ENCODE measurements at regions not wholly inside any gene's neighbourhood (a gene's known extent, or its start where the extent isn't known, plus 50 kb on each side); places are given as distances from the start of the nearest gene placed in this dataset.

GRCh38 chr1:69475021-69475420, 92.7 kb upstream of the LRRC7 start:
- TF ChIP-seq, protein P1, sequence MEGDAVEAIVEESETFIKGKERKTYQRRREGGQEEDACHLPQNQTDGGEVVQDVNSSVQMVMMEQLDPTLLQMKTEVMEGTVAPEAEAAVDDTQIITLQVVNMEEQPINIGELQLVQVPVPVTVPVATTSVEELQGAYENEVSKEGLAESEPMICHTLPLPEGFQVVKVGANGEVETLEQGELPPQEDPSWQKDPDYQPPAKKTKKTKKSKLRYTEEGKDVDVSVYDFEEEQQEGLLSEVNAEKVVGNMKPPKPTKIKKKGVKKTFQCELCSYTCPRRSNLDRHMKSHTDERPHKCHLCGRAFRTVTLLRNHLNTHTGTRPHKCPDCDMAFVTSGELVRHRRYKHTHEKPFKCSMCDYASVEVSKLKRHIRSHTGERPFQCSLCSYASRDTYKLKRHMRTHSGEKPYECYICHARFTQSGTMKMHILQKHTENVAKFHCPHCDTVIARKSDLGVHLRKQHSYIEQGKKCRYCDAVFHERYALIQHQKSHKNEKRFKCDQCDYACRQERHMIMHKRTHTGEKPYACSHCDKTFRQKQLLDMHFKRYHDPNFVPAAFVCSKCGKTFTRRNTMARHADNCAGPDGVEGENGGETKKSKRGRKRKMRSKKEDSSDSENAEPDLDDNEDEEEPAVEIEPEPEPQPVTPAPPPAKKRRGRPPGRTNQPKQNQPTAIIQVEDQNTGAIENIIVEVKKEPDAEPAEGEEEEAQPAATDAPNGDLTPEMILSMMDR (IDR thresholded peaks at IDR 0.05; ENCODE audit: unreplicated experiment in 3 of 3), result no peak
- peaks cover 4% of the 10 kb centered on the region for H3K4me1 Mint-ChIP-seq
- H3K4me3 Mint-ChIP-seq, result no peak overlapping the region
- H3K27me3 Mint-ChIP-seq (ENCODE audit: low read depth), result no peaks in the 10 kb centered on the region
- H3K36me3 Mint-ChIP-seq (ENCODE audit: low read depth), result no peaks in the 10 kb centered on the region
- H3K27ac Mint-ChIP-seq, result no peak overlapping the region
- no peaks in the 10 kb centered on the region for H3K9me3 Mint-ChIP-seq

- H3K4me1 Mint-ChIP-seq, result no peaks in the 10 kb centered on the region
- no peak overlapping the region for H3K4me3 Mint-ChIP-seq
- H3K36me3 Mint-ChIP-seq (ENCODE audit: low read depth), result no peaks in the 10 kb centered on the region
- H3K27me3 Mint-ChIP-seq (ENCODE audit: low read depth), result no peaks in the 10 kb centered on the region
- no peaks in the 10 kb centered on the region for H3K9me3 Mint-ChIP-seq
- TF ChIP-seq, protein P1 (IDR thresholded peaks at IDR 0.05; ENCODE audit: unreplicated experiment in 3 of 3), result no peak
- no peak overlapping the region for H3K27ac Mint-ChIP-seq
Observed at GRCh38 chr1:69479734-69480133, 88.0 kb upstream of the LRRC7 start.

DNA sequence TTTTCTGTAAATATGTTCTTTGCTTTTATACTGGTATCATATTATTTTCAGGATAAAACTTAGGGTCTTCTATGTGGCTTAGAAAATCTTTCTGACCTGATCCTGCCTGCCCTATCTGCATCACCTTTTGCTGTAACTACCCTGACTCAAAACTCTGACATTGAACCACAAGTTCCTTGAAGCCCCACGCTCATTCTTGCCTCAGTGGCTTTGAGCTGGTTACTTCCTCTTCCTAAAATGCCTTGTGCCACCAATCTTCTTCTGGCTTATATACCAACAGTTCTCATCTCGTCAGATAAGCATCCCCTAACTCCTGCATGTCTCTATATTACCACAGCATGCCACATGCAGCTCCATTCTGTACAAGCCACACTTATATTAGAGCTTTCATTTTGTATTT, 84.5 kb upstream of the LRRC7 start:
- Mint-ChIP-seq H3K4me1 (no peaks in the 10 kb centered on the region), H3K27ac (no peak overlapping the region), H3K36me3 (ENCODE audit: low read depth) (peaks cover 3% of the 10 kb centered on the region), H3K9me3 (peaks cover 10% of the 10 kb centered on the region), H3K4me3 (no peak overlapping the region), H3K27me3 (ENCODE audit: low read depth) (no peaks in the 10 kb centered on the region)
- TF ChIP-seq, protein P1 (IDR thresholded peaks at IDR 0.05; ENCODE audit: unreplicated experiment in 3 of 3), result no peak

DNA sequence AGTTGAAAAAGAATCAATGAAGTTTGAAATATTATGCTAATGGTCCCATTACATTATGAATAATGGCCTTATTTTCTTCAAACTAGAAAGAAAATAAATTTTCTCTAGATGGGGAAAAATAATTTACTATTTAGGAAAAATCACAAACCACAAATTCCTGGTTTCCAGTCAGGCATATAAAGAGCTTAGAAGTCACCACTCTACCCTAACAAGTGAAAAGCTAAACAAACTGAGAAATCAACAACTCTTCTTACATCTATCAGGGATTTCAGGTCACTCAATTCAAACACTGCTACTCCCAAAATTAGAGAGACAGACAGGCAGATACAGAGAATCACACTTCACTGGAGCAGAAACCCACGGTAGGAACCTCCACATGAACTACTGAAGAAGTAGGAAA, 82.1 kb upstream of the LRRC7 start:
- H3K9me3 Mint-ChIP-seq, result peaks cover 10% of the 10 kb centered on the region
- TF ChIP-seq, protein P1 (IDR thresholded peaks at IDR 0.05; ENCODE audit: unreplicated experiment in 3 of 3), result no peak

DNA sequence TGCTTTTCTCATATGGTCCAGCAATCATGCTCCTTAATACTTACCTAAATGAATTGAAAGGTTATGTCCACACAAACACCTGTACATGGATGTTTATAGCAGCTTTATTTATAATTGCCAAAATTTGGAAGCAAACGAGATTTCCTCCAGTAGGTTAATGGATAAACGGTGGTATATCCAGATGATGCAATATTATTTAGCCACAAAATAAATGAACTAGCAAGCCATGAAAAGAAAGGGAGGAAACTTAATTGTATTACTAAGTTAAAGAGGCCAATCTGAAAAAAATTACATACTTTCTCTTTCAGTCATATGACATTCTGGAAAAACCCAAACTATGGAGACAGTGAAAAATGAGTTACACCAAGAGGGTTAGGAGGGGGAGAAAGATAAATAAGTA, 76.3 kb upstream of the LRRC7 start:
- H3K4me3 Mint-ChIP-seq, result no peak overlapping the region
- no peak overlapping the region for H3K27ac Mint-ChIP-seq
- TF ChIP-seq, protein P1 (IDR thresholded peaks at IDR 0.05; ENCODE audit: unreplicated experiment in 3 of 3), result no peak

More for the DNA sequence above, 82.1 kb upstream of the LRRC7 start:
- Mint-ChIP-seq H3K27ac (no peak overlapping the region), H3K4me1 (no peaks in the 10 kb centered on the region), H3K27me3 (ENCODE audit: low read depth) (no peaks in the 10 kb centered on the region), H3K4me3 (no peak overlapping the region), H3K36me3 (ENCODE audit: low read depth) (peaks cover 3% of the 10 kb centered on the region)

GRCh38 chr1:69492286-69492685, 75.4 kb upstream of the LRRC7 start:
- no peaks in the 10 kb centered on the region for H3K27me3 Mint-ChIP-seq (ENCODE audit: low read depth)
- peaks cover 8% of the 10 kb centered on the region for H3K4me1 Mint-ChIP-seq
- H3K27ac Mint-ChIP-seq, result no peak overlapping the region
- H3K9me3 Mint-ChIP-seq, result peaks cover 6% of the 10 kb centered on the region
- TF ChIP-seq, protein P1 (IDR thresholded peaks at IDR 0.05; ENCODE audit: unreplicated experiment in 3 of 3), result no peak
- H3K36me3 Mint-ChIP-seq (ENCODE audit: low read depth), result peaks cover 3% of the 10 kb centered on the region
- H3K4me3 Mint-ChIP-seq, result no peak overlapping the region

More for the DNA sequence above, 76.3 kb upstream of the LRRC7 start:
- Mint-ChIP-seq H3K4me1 (peaks cover 8% of the 10 kb centered on the region), H3K36me3 (ENCODE audit: low read depth) (peaks cover 3% of the 10 kb centered on the region), H3K9me3 (peaks cover 6% of the 10 kb centered on the region), H3K27me3 (ENCODE audit: low read depth) (no peaks in the 10 kb centered on the region)

Measured in nephron (organoid).